Skin of body (tissue), 1 donor: ENCODE measurements at regions not wholly inside any gene's neighbourhood (a gene's known extent, or its start where the extent isn't known, plus 50 kb on each side); places are given as distances from the start of the nearest gene placed in this dataset.

ENCODE experiments used
- DNase-seq: peaks from one replicate; lab custom pipeline; 2025; lab: John Stamatoyannopoulos, UW

DNA sequence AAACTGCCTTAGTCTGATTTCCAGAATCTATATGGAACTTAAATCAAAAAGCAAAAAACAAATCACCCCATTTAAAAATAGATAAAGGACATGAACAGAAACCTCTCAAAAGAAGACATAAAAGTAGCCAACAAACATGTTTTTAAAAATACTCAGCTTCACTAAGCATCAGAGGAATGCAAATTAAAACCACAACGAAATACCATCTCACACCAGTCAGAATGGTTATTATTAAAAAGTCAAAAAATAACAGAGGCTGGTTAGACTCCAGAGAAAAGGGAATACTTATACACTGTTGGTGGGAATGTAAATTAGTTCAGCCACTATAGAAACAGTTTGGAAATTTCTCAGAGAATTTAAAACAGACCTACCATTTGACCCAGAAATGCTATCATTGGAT is 367.9 kb downstream of the ZIC4 start:
- no peak for DNase-seq

DNA sequence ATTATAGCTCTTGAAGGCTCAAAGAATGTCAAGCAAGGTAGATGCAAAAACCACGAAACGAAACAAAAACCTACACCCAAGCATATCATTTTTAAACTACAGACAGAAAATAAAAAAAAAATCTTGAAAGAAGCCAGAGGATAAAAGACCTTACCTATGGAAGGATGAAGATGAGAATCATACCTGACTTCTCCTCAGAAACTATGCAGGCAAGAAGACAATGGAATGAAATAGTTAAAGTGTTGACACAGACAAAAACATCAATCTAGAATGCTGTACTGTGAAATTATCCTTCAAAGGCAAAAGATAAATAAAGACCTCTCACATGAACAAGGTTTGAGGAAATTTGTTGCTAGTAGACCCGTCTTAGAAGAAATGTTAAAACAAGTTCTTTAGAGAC is 372.0 kb downstream of the ZIC4 start:
- no peak for DNase-seq

DNA sequence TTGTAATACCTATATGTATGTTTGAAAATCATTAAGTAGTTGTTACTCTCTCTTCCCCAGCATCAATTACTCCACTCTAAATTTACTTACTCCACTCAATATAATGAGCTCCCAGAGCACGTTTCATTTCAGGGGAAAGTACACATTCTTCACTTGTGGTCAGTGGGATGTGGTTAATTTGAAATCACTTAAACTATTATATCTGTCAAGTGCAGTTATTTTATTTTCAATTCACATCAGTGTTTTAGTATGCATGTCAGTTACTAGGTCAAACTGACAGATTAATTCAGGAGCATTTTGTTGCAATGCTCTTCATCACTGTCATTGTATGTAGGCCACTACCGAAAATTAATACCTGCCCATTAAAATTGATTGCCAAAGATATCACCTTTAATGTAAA is 376.1 kb downstream of the ZIC4 start:
- no peak for DNase-seq

DNA sequence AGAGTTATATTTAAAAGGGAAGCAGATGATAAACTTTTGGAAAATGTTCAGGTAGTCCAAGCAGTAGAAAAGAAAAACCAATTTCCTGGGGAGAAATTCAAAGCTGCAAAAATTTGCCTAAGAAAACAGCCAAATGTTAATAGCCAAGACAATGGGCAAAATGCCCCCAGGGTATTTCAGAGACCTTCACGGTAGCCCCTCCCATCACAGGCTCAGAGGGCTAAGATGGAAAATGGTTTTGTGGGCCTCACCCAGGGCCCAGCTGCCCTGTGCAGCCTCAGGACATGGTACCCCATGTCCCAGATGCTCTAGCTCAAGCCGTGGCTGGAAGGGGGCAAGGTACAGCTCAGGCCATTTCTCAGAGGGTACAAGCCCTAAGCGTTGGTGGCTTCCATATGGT is 391.0 kb downstream of the ZIC4 start:
- DNase-seq = no peak

GRCh38 chr3:147008886-147009285 is 397.5 kb downstream of the ZIC4 start:
- DNase-seq = no peak

GRCh38 chr3:147008458-147008857 is 397.9 kb downstream of the ZIC4 start:
- DNase-seq = no peak

DNA sequence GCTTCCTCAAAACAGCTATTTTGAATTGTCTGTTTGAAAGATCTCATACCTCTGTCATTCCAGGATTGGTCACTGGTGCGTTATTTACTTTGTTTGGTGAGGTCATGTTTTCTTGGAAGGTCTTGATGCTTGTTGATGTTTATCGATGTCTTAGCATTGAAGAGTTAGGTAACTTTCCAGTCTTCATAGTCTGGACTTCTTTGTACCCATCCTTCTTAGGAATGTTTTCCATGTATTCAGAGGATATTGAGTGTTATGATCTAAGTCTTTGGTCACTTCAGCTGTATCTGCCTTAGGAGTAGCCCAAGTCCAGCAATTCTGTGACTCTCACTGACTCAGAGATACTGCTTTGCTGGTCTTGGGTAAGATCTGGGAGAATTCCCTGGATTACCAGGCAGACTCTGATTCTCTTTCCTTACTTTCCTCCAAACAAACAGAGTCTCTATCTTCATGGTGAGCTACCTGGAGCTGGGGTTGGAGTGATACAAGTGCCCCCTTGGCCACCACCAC is 398.6 kb downstream of the ZIC4 start:
- DNase-seq = no peak

DNA sequence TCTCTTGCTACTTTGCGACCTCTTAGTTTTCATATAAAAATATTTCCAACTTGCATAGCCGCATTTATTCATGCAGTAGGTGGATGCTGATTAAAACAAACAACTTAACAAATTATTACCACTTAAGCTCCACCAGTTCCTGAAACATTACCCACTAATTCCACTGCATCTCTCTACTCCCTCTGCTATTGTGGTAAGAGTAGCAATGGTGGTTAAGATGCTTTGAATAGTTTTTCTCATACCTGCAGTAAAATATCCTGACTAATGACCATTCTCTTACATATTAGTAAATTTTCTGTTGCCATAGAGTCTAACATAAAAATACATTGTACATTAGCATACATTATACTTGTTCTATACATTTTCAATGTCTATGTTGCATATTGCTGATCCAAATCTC is 397.6 kb upstream of the PLSCR5 start:
- no peak for DNase-seq

GRCh38 chr3:147000274-147000673 is 395.1 kb upstream of the PLSCR5 start:
- DNase-seq = no peak

- DNase-seq = no peak
These were observed 386.8 kb upstream of the PLSCR5 start for GRCh38 chr3:146991907-146992306.

DNA sequence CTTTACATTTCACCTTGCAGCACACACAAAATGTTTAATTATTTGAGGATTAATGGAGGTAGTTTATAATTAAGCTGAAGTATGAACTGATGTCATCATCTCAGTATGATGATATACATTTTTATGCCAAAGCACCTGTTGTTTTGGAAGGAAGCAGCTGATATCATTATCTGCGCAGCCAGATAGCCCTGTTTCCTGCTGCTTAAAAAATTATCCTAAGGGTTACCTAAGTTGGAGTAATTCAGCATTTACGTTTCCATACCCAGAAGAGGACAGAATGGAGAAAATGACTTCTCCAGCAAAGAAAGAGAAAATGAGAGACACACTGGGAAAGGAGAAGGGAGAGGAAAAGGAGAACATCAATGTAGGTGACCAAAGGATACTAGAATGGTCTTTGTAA is 370.3 kb upstream of the PLSCR5 start:
- DNase-seq = no peak

- DNase-seq = no peak
These were observed 369.9 kb upstream of the PLSCR5 start for GRCh38 chr3:146975032-146975431.

DNA sequence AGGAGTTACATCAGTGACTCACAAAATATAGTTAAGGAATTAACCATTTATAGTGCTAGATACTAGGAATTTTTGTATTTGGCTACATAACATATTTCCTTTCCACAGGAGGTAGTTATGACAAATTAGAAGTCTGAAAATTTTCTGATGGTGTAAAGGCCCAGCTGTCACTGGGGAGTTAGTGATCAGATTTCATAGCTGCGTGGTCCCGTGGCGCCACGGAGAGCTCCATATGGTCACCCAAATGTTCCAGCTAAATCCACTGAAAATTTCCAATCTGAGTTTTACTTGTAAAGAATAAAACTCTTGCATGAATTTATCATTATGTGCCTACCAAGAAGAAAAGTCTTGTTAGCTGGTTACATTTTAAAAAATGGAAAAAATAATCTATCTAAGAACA is 368.9 kb upstream of the PLSCR5 start:
- DNase-seq = no peak

GRCh38 chr3:146972726-146973125 is 367.6 kb upstream of the PLSCR5 start:
- no peak for DNase-seq

DNA sequence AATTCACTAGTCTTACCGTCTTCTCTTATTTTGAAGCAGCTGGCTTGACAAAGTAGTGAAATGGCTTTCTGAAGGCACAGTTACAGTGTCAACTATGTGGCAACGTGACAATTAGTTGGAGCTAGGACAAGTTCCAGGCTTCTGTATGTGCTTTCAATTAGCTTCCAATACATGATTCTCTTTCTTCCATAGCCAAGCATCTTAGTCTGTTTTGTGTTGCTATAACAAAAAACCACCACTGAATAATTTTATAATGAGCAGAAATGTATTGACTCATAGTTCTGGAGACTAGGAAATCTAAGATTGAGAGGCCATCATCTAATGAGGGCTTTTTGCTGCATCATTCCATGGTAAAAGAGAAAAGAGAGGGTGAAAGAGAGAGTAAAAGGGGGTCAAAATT is 365.1 kb upstream of the PLSCR5 start:
- DNase-seq = peak; percentile 16

GRCh38 chr3:146969356-146969755 is 364.2 kb upstream of the PLSCR5 start:
- no peak for DNase-seq

DNA sequence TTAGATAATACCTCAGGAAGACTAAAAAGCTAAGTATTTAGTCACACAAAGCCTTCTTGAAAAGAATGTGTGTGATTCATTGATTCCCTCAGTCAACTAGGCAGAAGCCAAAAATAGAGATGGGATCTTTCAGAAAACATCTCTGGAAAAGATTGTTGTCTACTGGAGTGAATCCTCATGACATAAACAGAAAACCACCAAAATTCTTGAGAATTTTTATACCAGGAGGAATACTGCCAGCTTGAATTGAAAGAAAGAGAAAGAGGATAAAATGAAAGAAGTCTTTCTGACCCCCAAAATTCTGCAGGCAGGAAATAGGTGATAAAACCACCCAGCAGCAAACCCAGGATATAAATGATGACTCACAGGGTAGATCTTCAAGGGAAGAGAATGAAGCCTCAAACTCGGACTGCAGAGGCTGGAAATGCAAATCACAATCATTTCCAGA is 363.1 kb upstream of the PLSCR5 start:
- no peak for DNase-seq

GRCh38 chr3:146967783-146968182 is 362.6 kb upstream of the PLSCR5 start:
- DNase-seq = no peak

DNA sequence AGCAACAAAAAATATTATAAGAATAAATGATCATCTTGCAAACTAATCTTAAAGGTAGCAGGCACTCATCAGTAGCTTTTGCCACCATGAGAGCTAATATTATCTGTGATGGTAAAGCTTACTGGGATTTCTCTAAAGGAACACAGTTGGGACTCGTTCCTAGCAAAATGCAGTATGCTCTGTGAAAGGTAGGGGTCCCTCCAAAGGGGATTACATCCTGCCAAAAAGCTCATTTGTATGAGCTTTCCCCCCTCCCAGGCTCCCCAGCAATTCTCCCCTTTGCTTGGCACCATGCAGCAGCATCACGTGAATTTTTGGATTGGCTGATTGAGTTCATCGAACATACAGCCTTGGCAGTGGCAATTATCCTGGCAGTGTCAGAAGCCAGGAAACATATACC is 361.0 kb upstream of the PLSCR5 start:
- no peak for DNase-seq

- DNase-seq = no peak
These were observed 348.4 kb upstream of the PLSCR5 start for GRCh38 chr3:146953511-146953981.

DNA sequence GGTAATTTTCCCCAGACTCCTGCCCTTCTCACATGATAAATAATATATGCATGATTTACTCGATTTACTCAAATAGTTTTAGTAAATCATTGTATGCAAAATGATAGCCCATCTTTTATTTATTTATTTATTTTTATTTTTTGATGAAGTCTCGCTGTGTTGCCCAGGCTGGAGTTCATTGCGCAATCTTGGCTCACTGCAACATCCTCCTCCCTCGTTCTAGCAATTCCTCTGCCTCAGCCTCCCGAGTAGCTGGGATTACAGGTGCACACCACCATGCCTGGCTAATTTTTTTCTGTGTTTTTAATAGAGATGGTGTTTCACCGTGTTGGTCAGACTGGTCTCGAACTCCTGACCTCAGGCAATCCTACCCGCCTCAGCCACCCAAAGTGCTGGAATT is 343.8 kb upstream of the PLSCR5 start:
- DNase-seq = no peak

DNA sequence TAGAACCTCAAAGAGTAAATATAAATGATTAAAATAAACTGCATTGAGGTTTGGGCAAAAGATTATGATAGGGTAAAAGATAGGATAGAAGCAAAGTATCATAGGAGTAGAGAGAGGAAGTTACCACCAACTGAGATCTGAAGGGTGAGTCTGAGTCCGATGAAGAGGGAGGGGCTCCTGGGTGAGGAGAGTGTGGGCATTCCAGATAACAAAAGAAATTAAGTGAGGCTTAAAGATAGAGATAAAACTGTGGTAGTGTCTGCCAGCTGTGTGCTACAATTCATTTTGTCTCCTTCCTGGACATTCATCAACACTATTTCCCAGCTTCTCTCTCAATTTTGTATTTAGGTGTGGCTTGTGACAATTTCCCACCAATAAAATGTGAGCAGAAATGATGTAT is 343.0 kb upstream of the PLSCR5 start:
- DNase-seq = no peak

DNA sequence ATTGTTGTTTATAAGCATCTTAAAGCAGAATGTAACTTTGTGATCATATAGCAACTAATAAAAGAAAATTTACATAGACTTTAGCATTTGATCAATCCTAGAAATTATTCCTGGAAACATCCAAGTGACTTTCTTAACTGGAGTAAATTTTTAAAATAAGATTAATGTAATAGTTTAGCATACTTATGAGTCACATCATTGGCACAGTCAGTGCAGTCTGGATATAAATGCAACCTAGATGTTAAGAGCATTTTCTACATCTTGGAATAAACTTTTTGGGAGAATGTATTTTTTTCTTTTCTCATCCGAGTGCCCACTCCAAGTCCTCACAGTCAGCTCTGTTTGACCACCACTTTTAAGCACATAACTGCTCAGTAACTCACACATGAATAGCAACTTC is 324.6 kb upstream of the PLSCR5 start:
- DNase-seq = no peak

DNA sequence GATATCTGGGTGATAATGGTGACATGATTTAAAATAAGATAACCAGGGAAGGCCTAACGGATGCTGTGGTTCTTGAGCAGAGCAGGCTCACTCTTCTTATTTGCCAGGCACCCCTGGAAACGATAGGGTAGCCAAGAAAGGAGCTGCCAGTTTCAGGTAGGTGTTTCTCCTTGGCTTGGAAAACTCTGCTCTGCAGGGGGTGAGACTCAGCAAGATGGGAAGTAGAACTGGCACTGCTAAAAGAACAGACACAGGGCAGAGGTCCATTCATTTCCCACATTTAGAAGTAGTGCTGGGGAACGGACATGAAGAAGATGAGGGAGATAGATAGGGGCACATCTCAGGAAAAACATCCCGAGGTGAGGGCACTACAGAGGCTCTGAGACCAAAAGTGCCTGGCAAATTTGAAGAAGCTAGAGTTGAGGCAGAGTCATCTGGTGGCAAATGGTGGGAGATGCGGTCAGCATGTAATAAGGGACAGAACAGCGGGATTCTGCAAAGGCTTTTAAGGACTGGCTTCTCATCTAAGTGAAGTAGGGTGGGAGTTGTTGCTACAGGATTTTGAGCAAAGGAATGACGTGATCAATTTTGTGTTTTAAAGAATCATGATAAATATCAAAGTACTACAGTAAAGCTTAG is 323.4 kb upstream of the PLSCR5 start:
- DNase-seq = no peak
